Caco-2 (cell line): ENCODE measurements at regions not wholly inside any gene's neighbourhood (a gene's known extent, or its start where the extent isn't known, plus 50 kb on each side); places are given as distances from the start of the nearest gene placed in this dataset.

ENCODE experiments used
- BruUV-seq: library from RNA; stranded (reverse); fragments of 400-500 nt; replicated peaks from 2 replicates; lab custom pipeline; 2021; lab: Mats Ljungman, UMichigan
- CTCF ChIA-PET: fragments of 300-600 bp; sonication (Branson Sonifier 250); formaldehyde crosslinking; loops from one replicate; lab custom pipeline; 2022; ENCODE audit warnings: antibody characterized with exemption; lab: Charles Lee
- POLR2A ChIA-PET: fragments of 300-600 bp; sonication (Branson Sonifier 250); formaldehyde crosslinking; loops from one replicate; lab custom pipeline; 2022; ENCODE audit warnings: antibody characterized with exemption; lab: Charles Lee
- DNase-seq, 2 experiments: peaks; one replicate each; pipeline versions ENCODE4 v3.0.0 to v3.0.0-alpha.2; 2020 to 2022
- H3K27me3 ChIP-seq: replicated peaks from 2 replicates; pipeline ENCODE4 v1.6.0; 2011; ENCODE audit warnings: low read length; ENCODE audit not compliant: control insufficient read depth, insufficient read depth
- H3K36me3 ChIP-seq: 2 replicates; pipeline ENCODE4 v1.5.1; 2011; ENCODE audit warnings: low read length; ENCODE audit not compliant: control insufficient read depth, insufficient read depth
- H3K4me1 ChIP-seq: fragments of 250-450 bp; sonication (Bioruptor Pico); 2 replicates; pipeline ENCODE4 v1.5.1; 2020; ENCODE audit warnings: mild to moderate bottlenecking
- H3K4me3 ChIP-seq: 2 replicates; pipeline ENCODE4 v1.5.1; 2011; ENCODE audit warnings: low read depth, mild to moderate bottlenecking, control low read depth, low read length
- H3K9me3 ChIP-seq: fragments of 250-450 bp; sonication (Bioruptor Pico); 2 replicates; pipeline ENCODE4 v1.5.1; 2020; ENCODE audit warnings: mild to moderate bottlenecking, moderate library complexity
- H3K27ac Mint-ChIP-seq: one replicate; pipeline ENCODE4 v1.8.0; 2022; ENCODE audit warnings: mixed read lengths; ENCODE audit not compliant: unreplicated experiment
- H3K27me3 Mint-ChIP-seq: one replicate; pipeline ENCODE4 v1.8.0; 2022; ENCODE audit warnings: mixed read lengths; ENCODE audit not compliant: insufficient read depth, unreplicated experiment
- H3K36me3 Mint-ChIP-seq: one replicate; pipeline ENCODE4 v1.8.0; 2022; ENCODE audit warnings: mild to moderate bottlenecking, mixed read lengths; ENCODE audit not compliant: insufficient read depth, unreplicated experiment
- H3K4me1 Mint-ChIP-seq: one replicate; pipeline ENCODE4 v1.8.0; 2022; ENCODE audit warnings: low read depth, mixed read lengths; ENCODE audit not compliant: unreplicated experiment
- H3K4me3 Mint-ChIP-seq: one replicate; pipeline ENCODE4 v1.8.0; 2022; ENCODE audit warnings: mild to moderate bottlenecking, moderate library complexity, mixed read lengths; ENCODE audit not compliant: unreplicated experiment
- H3K9me3 Mint-ChIP-seq: one replicate; pipeline ENCODE4 v1.8.0; 2022; ENCODE audit warnings: mixed read lengths; ENCODE audit not compliant: unreplicated experiment
- intact Hi-C: fragments of 100-400 bp; cut with micrococcal nuclease; formaldehyde crosslinking; loops from one replicate; pipeline ENCODE4 v1.10.0; 2022; ENCODE audit not compliant: unreplicated experiment
- TF ChIP-seq, protein P1 (sequence below), 2 experiments: fragments of 200-600 bp in 1 of 2; IDR thresholded peaks; 1 replicate in 1 of 2; 2 replicates in 1 of 2; pipeline versions ENCODE4 v1.5.1 to v1.8.0; 2011 to 2022; ENCODE audit warnings: antibody characterized with exemption in 1 of 2, control low read depth in 1 of 2, inconsistent platforms in 1 of 2, low read depth in 1 of 2, low read length in 1 of 2, mild to moderate bottlenecking in 1 of 2, moderate library complexity in 1 of 2; ENCODE audit not compliant: insufficient read depth in 1 of 2, severe bottlenecking in 1 of 2, unreplicated experiment in 1 of 2

GRCh38 chr13:53873558-53873957 lies 844.9 kb downstream of the OLFM4 start:
- Mint-ChIP-seq H3K4me3 (no peak overlapping the region), H3K9me3 (no peaks in the 10 kb centered on the region), H3K36me3 (no peaks in the 10 kb centered on the region), H3K27me3 (peaks cover 2% of the 10 kb centered on the region), H3K4me1 (no peaks in the 10 kb centered on the region), H3K27ac (no peak overlapping the region)
- ChIA-PET CTCF (no interaction called here), POLR2A (no interaction called here)
- Histone ChIP-seq H3K36me3 (no peaks in the 10 kb centered on the region), H3K9me3 (no peaks in the 10 kb centered on the region), H3K4me1 (no peaks in the 10 kb centered on the region), H3K27me3 (no peaks in the 10 kb centered on the region), H3K4me3 (no peak overlapping the region)
- DNase-seq = peak; percentile 1 to 42
- BruUV-seq = no TSS peak
- intact Hi-C loops = loop anchor here (2.0 kb wide), 1 partner anchor 37 kb away; no protein-coding TSS in a partner anchor
- TF ChIP-seq, protein P1, sequence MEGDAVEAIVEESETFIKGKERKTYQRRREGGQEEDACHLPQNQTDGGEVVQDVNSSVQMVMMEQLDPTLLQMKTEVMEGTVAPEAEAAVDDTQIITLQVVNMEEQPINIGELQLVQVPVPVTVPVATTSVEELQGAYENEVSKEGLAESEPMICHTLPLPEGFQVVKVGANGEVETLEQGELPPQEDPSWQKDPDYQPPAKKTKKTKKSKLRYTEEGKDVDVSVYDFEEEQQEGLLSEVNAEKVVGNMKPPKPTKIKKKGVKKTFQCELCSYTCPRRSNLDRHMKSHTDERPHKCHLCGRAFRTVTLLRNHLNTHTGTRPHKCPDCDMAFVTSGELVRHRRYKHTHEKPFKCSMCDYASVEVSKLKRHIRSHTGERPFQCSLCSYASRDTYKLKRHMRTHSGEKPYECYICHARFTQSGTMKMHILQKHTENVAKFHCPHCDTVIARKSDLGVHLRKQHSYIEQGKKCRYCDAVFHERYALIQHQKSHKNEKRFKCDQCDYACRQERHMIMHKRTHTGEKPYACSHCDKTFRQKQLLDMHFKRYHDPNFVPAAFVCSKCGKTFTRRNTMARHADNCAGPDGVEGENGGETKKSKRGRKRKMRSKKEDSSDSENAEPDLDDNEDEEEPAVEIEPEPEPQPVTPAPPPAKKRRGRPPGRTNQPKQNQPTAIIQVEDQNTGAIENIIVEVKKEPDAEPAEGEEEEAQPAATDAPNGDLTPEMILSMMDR (IDR thresholded peaks at IDR 0.05; ENCODE audit: insufficient read depth in 1 of 2, low read depth in 1 of 2, low read length in 1 of 2, severe bottlenecking in 1 of 2, unreplicated experiment in 1 of 2) = no peak

DNA sequence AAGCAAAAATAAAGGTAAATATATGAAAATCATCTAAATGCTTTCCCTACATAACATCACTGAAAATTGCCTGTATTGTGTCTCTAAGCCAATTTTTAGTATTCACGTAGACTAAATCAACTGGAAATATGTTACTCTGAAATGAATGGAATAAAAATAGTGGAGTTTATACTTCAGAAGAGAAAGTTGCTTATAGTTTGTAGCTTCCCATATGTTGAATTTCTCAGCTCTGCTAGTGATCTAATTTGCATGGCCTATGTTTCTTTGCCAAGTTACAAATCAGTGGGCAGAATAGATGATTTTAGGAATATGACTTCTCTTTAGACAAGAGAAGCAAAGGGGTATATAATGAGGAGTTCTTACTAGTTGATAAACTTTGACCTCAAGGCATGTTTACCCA lies 850.2 kb downstream of the OLFM4 start:
- H3K9me3 ChIP-seq = no peaks in the 10 kb centered on the region

DNA sequence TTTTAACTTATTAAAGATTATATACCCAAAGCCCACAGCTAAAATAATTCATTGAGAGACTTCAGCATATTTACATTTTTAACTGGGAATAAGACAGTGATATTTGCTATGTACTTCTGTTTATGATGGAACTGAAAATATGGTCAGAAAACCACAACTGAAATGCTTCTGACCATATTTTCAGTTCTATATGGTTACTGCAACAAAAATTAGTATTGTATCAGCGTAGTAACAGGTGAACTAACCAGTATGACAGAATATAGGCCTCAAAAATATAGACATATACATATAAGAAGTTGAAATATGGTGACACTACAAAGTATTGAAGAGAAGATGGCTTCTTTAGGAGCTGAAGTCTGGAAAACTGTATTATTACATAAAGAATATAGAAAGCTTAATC lies 857.4 kb downstream of the OLFM4 start:
- Mint-ChIP-seq H3K36me3 (no peaks in the 10 kb centered on the region), H3K27ac (no peak overlapping the region)

More for the DNA sequence above, 850.2 kb downstream of the OLFM4 start:
- ChIA-PET POLR2A (no interaction called here), CTCF (no interaction called here)
- no TSS peak for BruUV-seq
- TF ChIP-seq, protein P1 (IDR thresholded peaks at IDR 0.05; ENCODE audit: insufficient read depth in 1 of 2, low read depth in 1 of 2, low read length in 1 of 2, severe bottlenecking in 1 of 2, unreplicated experiment in 1 of 2) = no peak
- Mint-ChIP-seq H3K36me3 (no peaks in the 10 kb centered on the region), H3K27ac (no peak overlapping the region), H3K4me1 (no peaks in the 10 kb centered on the region), H3K9me3 (no peaks in the 10 kb centered on the region), H3K4me3 (no peak overlapping the region), H3K27me3 (peaks cover 2% of the 10 kb centered on the region)
- intact Hi-C loops = no loop called here
- DNase-seq = no peak
- Histone ChIP-seq H3K36me3 (no peaks in the 10 kb centered on the region), H3K4me1 (no peaks in the 10 kb centered on the region), H3K27me3 (no peaks in the 10 kb centered on the region), H3K4me3 (no peak overlapping the region)

More for the DNA sequence above, 857.4 kb downstream of the OLFM4 start:
- Mint-ChIP-seq H3K9me3 (no peaks in the 10 kb centered on the region), H3K4me3 (no peak overlapping the region), H3K27me3 (no peaks in the 10 kb centered on the region), H3K4me1 (no peaks in the 10 kb centered on the region)
- Histone ChIP-seq H3K9me3 (no peaks in the 10 kb centered on the region), H3K4me3 (no peak overlapping the region), H3K27me3 (no peaks in the 10 kb centered on the region), H3K4me1 (no peaks in the 10 kb centered on the region), H3K36me3 (no peaks in the 10 kb centered on the region)
- CTCF ChIA-PET = no interaction called here
- intact Hi-C loops = no loop called here
- POLR2A ChIA-PET = no interaction called here
- TF ChIP-seq, protein P1 (IDR thresholded peaks at IDR 0.05; ENCODE audit: insufficient read depth in 1 of 2, low read depth in 1 of 2, low read length in 1 of 2, severe bottlenecking in 1 of 2, unreplicated experiment in 1 of 2) = no peak
- no peak for DNase-seq
- no TSS peak for BruUV-seq
